ENCODE measurements at regions not wholly inside any gene's neighbourhood (a gene's known extent, or its start where the extent isn't known, plus 50 kb on each side); places are given as distances from the start of the nearest gene placed in this dataset.

DNA sequence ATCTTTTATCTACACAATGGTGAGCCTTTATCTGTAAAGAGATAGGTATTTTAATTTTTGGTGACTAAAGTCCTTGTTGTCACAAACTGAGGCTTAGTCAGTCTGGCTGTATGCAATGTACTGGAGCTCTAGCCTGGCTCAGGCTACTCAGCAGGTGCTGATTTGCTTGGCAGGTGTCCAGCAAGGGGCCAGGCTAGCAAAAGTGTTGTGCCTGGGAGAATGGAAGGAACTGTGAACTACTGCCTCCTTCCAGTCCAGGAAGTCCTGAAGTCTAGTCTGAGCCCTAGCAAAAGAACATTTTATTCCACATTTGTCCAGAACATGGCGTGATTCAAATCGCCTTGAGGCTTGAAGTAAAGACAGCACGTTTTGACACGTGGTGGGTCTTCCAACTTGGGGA is 260.5 kb downstream of the CCDC85A start:
- intact Hi-C loops (cut with DNase I) = no loop called here
- DNase-seq (ENCODE audit: low spot score) (no peak), ATAC-seq (no peak)

- no peak for ATAC-seq
- DNase-seq (ENCODE audit: low spot score) = no peak
- intact Hi-C loops (cut with DNase I) = no loop called here
These were observed 264.7 kb downstream of the CCDC85A start for GRCh38 chr2:56448403-56449001.

GRCh38 chr2:56449002-56449431 is 265.2 kb downstream of the CCDC85A start:
- DNase-seq (ENCODE audit: low spot score) (no peak), ATAC-seq (no peak)

GRCh38 chr2:56449449-56449860 is 265.7 kb downstream of the CCDC85A start:
- DNase-seq (ENCODE audit: low spot score) = no peak
- no peak for ATAC-seq
- intact Hi-C loops (cut with DNase I) = no loop called here

More at GRCh38 chr2:56449002-56449431, 265.2 kb downstream of the CCDC85A start:
- intact Hi-C loops (cut with DNase I) = no loop called here

DNA sequence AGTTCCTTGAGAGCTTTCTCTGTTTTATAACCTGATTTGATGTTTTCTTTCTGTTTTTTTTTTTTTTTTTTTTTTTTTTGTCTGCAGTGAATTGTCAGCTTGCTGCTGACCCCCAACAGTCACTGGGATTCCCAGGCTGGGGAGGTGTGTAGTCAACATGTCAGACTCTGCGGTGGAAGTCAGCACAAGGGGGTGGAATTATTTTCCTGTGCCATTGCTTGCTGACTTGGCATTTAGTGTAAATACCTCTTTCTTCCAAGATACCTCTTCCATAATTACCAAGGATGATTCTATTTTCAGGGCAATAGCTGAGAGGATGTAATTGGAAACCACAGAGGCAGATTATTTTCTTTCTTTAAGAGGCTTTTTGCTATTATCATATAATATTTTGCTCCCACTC is 266.3 kb downstream of the CCDC85A start:
- intact Hi-C loops (cut with DNase I) = no loop called here
- ATAC-seq = no peak

DNA sequence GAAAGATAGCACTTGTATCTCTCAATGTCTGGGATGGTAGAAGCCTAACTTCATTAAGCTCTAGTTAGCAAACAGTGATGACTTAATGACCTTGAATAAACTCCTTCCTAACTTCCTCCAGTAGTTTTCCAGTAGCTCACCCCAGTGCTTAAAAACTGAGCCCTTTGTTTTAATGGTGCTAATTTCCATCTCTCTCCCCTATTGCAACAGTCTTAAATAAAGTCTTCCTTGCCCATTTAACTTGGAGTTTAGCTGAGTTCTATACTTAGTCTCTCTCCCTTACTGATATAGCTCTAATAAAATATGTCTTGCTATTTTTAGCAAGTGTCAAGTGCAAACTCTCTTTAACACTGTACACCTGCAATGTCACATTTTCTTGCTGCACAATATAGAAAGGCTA is 267.0 kb downstream of the CCDC85A start:
- intact Hi-C loops (cut with DNase I) = no loop called here
- DNase-seq (ENCODE audit: low spot score) (no peak), ATAC-seq (no peak)

More for the DNA sequence above, 266.3 kb downstream of the CCDC85A start:
- DNase-seq (ENCODE audit: low spot score) = no peak

DNA sequence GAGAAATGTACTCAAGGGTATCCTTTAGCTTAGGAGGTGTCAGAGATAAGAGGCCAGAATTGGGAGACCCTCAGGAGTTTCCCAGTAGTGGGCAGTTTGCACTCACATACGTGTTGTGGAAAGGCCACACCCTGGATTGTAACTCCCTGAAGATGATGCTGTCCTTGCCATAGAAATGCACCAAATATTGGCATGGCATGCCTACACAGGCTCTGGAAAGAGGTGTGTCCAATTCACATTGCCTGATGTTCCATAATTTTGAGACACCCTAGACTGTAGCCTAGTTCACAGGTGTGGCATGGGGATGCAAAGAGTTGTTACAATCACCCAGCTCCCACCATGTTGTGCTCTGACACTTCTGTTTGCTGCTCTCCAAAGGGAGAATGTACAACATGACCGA is 271.9 kb downstream of the CCDC85A start:
- no peak for DNase-seq (ENCODE audit: low spot score)
- intact Hi-C loops (cut with DNase I) = no loop called here
- no peak for ATAC-seq

- no peak for ATAC-seq
- intact Hi-C loops (cut with DNase I) = no loop called here
These were observed 273.0 kb downstream of the CCDC85A start for GRCh38 chr2:56456791-56457190.

DNA sequence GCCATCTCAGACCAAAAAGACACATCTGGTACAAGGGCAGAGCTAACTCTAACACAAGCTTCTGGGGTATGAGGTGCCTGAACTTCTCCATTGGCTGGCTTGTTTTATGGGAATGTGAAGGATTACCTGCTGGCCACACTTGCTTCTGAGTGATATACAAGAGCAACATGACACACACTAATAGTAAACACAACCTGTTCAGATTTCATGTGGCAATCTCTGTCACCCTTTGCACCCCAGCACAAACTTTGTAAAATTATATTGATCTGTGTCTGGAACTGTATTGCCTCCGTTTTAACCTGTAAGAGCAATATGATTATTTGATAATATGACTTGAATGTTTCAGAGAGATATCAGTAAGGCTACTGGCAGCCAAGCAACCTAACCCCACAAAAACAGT is 276.7 kb downstream of the CCDC85A start:
- no peak for DNase-seq (ENCODE audit: low spot score)
- intact Hi-C loops (cut with DNase I) = no loop called here
- ATAC-seq = no peak

More at GRCh38 chr2:56456791-56457190, 273.0 kb downstream of the CCDC85A start:
- DNase-seq (ENCODE audit: low spot score) = no peak

DNA sequence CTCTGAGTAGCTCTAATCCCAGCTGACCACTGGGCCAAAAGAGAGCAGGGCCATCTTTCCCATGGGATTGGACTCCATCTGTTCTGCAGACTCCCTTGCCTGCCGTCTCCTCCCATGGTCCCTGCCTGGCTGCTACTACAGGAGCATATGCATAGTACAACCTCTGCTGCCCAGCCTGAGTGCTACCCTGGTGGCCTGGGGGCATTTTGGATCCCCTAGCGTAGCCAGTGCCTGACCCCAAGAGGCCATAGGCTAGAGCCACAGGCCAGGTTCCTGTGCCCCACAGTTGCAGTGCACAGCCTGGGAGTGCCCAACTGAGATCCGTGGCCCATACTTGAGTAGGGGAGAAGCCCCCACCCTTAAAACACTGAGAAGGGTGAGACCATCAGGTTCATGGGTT is 280.3 kb downstream of the CCDC85A start:
- DNase-seq (ENCODE audit: low spot score) (no peak), ATAC-seq (no peak)
- intact Hi-C loops (cut with DNase I) = no loop called here

GRCh38 chr2:56464613-56465012 is 280.8 kb downstream of the CCDC85A start:
- no peak for DNase-seq (ENCODE audit: low spot score)
- no peak for ATAC-seq
- intact Hi-C loops (cut with DNase I) = no loop called here

GRCh38 chr2:56465491-56465890 is 281.7 kb downstream of the CCDC85A start:
- intact Hi-C loops (cut with DNase I) = no loop called here
- DNase-seq (ENCODE audit: low spot score) (no peak), ATAC-seq (no peak)

GRCh38 chr2:56473524-56473923 is 289.7 kb downstream of the CCDC85A start:
- ATAC-seq (no peak), DNase-seq (ENCODE audit: low spot score) (no peak)
- intact Hi-C loops (cut with DNase I) = no loop called here

GRCh38 chr2:56474412-56475158 is 290.8 kb downstream of the CCDC85A start:
- DNase-seq (ENCODE audit: low spot score) = no peak
- ATAC-seq = peak; percentile 13
- intact Hi-C loops (cut with DNase I) = no loop called here

GRCh38 chr2:56475191-56475590 is 291.4 kb downstream of the CCDC85A start:
- DNase-seq (ENCODE audit: low spot score) = no peak
- intact Hi-C loops (cut with DNase I) = no loop called here
- ATAC-seq = no peak

DNA sequence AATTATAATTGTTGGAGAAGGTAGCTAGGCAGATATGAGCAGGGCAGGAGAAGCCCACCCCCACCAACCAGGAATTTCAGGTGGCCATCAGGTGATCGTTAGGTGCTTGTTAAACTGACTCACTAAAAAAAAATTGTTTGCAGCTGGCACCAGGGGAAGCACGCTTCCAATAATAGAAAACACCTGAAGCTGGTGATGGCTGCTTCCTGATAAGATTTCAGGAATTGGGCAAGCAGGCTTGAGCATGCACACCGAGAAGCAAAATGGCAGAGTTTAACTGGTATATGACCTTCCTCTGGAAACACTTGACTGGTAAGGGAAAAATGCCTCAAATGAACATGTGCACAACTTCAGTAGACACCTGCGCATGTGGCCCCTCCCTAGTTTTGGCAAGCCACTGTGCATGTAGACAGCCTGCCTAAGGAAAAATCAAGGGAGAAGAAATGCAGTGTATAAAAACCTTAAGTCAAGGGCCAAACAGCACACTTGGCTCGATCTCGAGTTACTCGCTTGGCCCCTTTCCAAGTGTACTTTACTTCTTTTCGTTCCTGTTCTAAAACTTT is 292.8 kb downstream of the CCDC85A start:
- no peak for DNase-seq (ENCODE audit: low spot score)
- intact Hi-C loops (cut with DNase I) = no loop called here
- ATAC-seq = no peak

GRCh38 chr2:56478027-56478426 is 294.2 kb downstream of the CCDC85A start:
- DNase-seq (ENCODE audit: low spot score) (no peak), ATAC-seq (no peak)
- intact Hi-C loops (cut with DNase I) = no loop called here

DNA sequence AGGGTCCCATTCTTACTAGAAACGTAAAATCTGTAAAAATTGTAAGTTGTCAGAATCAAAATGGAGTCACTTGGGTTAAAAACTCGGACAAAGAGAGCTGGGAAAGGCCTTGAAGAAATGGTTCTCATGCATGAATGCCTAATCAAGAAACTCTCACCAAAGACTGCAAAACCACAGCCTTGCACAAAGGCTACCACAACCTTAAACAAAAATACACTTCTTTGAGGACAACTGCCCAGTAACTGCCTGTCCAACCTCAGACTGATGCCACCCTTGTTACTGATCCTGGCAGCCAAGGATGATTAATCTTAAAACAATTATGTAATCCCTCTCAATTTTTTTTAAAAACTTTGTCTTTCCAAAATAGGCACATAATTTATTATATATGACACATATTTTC is 299.3 kb downstream of the CCDC85A start:
- ATAC-seq (no peak), DNase-seq (ENCODE audit: low spot score) (no peak)
- intact Hi-C loops (cut with DNase I) = no loop called here

- intact Hi-C loops (cut with DNase I) = no loop called here
- no peak for DNase-seq (ENCODE audit: low spot score)
- no peak for ATAC-seq
These were observed 301.1 kb downstream of the CCDC85A start for GRCh38 chr2:56484906-56485305.

DNA sequence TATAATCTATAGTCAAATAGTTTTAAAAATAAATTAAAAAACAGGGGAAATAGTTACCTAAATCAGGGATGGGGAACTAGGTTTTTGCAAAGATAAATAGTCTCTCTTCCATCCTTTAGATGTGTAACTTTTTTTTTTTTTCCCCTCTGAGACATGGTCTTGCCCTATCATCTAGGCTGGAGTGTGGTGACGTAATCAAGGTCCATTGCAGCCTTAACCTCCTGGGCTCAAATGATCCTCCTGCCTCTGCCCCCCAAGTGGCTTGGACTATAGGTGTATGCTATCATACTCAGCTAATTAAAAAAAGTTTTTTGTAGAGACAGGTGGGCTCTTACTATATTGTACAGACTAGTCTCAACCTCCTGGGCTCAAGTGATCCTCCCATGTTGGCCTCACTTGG is 316.5 kb downstream of the CCDC85A start:
- intact Hi-C loops (cut with DNase I) = no loop called here
- DNase-seq (ENCODE audit: low spot score) (no peak), ATAC-seq (no peak)

Measured in sciatic nerve (tissue), 2 donors.